MCF 10A (cell line): ENCODE measurements at regions not wholly inside any gene's neighbourhood (a gene's known extent, or its start where the extent isn't known, plus 50 kb on each side); places are given as distances from the start of the nearest gene placed in this dataset.

Experiments
- BruUV-seq: library from RNA; stranded (reverse); fragments of 400-500 nt; replicated peaks from 2 replicates; lab custom pipeline; 2021; lab: Mats Ljungman, UMichigan
- CTCF ChIA-PET: fragments of 300-600 bp; sonication (Branson Sonifier 250); formaldehyde crosslinking; extraction: SDS; loops from one replicate; lab custom pipeline; 2021; ENCODE audit warnings: antibody characterized with exemption, inconsistent platforms; lab: Yijun Ruan, JAX
- POLR2A ChIA-PET: fragments of 300-600, 350-650 bp; sonication (Branson Sonifier 250); formaldehyde crosslinking; extraction: SDS; loops from one replicate; lab custom pipeline; 2020; ENCODE audit warnings: antibody characterized with exemption, inconsistent platforms; lab: Yijun Ruan, JAX
- DNase-seq: peaks from one replicate; pipeline ENCODE4 v3.0.0-alpha.2; 2018; ENCODE audit not compliant: unreplicated experiment
- H3K27ac Mint-ChIP-seq: one replicate; pipeline ENCODE4 v1.8.0; 2022; ENCODE audit warnings: mild to moderate bottlenecking, low read depth, mixed read lengths; ENCODE audit not compliant: unreplicated experiment
- H3K27me3 Mint-ChIP-seq: one replicate; pipeline ENCODE4 v1.8.0; 2022; ENCODE audit warnings: mixed read lengths; ENCODE audit not compliant: insufficient read depth, unreplicated experiment
- H3K36me3 Mint-ChIP-seq: one replicate; pipeline ENCODE4 v1.8.0; 2022; ENCODE audit warnings: mild to moderate bottlenecking, moderate library complexity, mixed read lengths; ENCODE audit not compliant: insufficient read depth, unreplicated experiment
- H3K4me1 Mint-ChIP-seq: one replicate; pipeline ENCODE4 v1.8.0; 2022; ENCODE audit warnings: mixed read lengths; ENCODE audit not compliant: insufficient read depth, unreplicated experiment
- H3K4me3 Mint-ChIP-seq: one replicate; pipeline ENCODE4 v1.8.0; 2022; ENCODE audit warnings: mild to moderate bottlenecking, moderate library complexity, mixed read lengths; ENCODE audit not compliant: unreplicated experiment
- H3K9me3 Mint-ChIP-seq: one replicate; pipeline ENCODE4 v1.8.0; 2022; ENCODE audit warnings: mixed read lengths; ENCODE audit not compliant: unreplicated experiment
- CTCF ChIP-seq: fragments of 200-600 bp; IDR thresholded peaks from one replicate; pipeline ENCODE4 v1.8.0; 2022; ENCODE audit warnings: antibody characterized with exemption, mild to moderate bottlenecking; ENCODE audit not compliant: unreplicated experiment
- intact Hi-C: fragments of 100-400 bp; cut with micrococcal nuclease; formaldehyde crosslinking; loops from 2 replicates; pipeline ENCODE4 v1.14.1; 2022

- no peak overlapping the region for H3K4me3 Mint-ChIP-seq
- no peaks in the 10 kb centered on the region for H3K36me3 Mint-ChIP-seq
- CTCF ChIA-PET: no interaction called here
- H3K4me1 Mint-ChIP-seq: no peaks in the 10 kb centered on the region
- H3K27ac Mint-ChIP-seq: no peak overlapping the region
- POLR2A ChIA-PET: no interaction called here
- BruUV-seq: no TSS peak
- intact Hi-C loops: no loop called here
- peaks cover 39% of the 10 kb centered on the region for H3K9me3 Mint-ChIP-seq
- H3K27me3 Mint-ChIP-seq: no peaks in the 10 kb centered on the region
- no peak for DNase-seq
- TF ChIP-seq CTCF: no peak
Measured at GRCh38 chr22:49436056-49436455, 391.6 kb downstream of the BRD1 start.

- no peak overlapping the region for H3K4me3 Mint-ChIP-seq
- peaks cover 35% of the 10 kb centered on the region for H3K9me3 Mint-ChIP-seq
- TF ChIP-seq CTCF: no peak
- H3K27me3 Mint-ChIP-seq: no peaks in the 10 kb centered on the region
- BruUV-seq: no TSS peak
- H3K4me1 Mint-ChIP-seq: no peaks in the 10 kb centered on the region
- no peak for DNase-seq
- no peak overlapping the region for H3K27ac Mint-ChIP-seq
- POLR2A ChIA-PET: no interaction called here
- H3K36me3 Mint-ChIP-seq: no peaks in the 10 kb centered on the region
- intact Hi-C loops: no loop called here
- CTCF ChIA-PET: no interaction called here
Measured at GRCh38 chr22:49435596-49435995, 392.1 kb downstream of the BRD1 start.

- H3K36me3 Mint-ChIP-seq: no peaks in the 10 kb centered on the region
- no peaks in the 10 kb centered on the region for H3K27me3 Mint-ChIP-seq
- peaks cover 28% of the 10 kb centered on the region for H3K9me3 Mint-ChIP-seq
- no peak overlapping the region for H3K27ac Mint-ChIP-seq
- TF ChIP-seq CTCF: no peak
- intact Hi-C loops: no loop called here
- ChIA-PET POLR2A (no interaction called here), CTCF (no interaction called here)
- no TSS peak for BruUV-seq
- DNase-seq: no peak
- no peak overlapping the region for H3K4me3 Mint-ChIP-seq
- H3K4me1 Mint-ChIP-seq: no peaks in the 10 kb centered on the region
Measured at GRCh38 chr22:49433717-49434611, 393.7 kb downstream of the BRD1 start.

- no peaks in the 10 kb centered on the region for H3K27me3 Mint-ChIP-seq
- H3K4me3 Mint-ChIP-seq: no peak overlapping the region
- ChIA-PET CTCF (no interaction called here), POLR2A (no interaction called here)
- no peaks in the 10 kb centered on the region for H3K4me1 Mint-ChIP-seq
- DNase-seq: no peak
- intact Hi-C loops: no loop called here
- H3K9me3 Mint-ChIP-seq: peaks cover 22% of the 10 kb centered on the region
- H3K36me3 Mint-ChIP-seq: no peaks in the 10 kb centered on the region
- TF ChIP-seq CTCF: no peak
- no peak overlapping the region for H3K27ac Mint-ChIP-seq
- BruUV-seq: no TSS peak
Measured at GRCh38 chr22:49432897-49433443, 394.7 kb downstream of the BRD1 start.
